Ectodermal cell (in vitro differentiated cells): ENCODE measurements at regions not wholly inside any gene's neighbourhood (a gene's known extent, or its start where the extent isn't known, plus 50 kb on each side); places are given as distances from the start of the nearest gene placed in this dataset.

ENCODE experiments used
- H3K27ac ChIP-seq: 2 replicates; pipeline ENCODE4 v1.7.0; 2013; ENCODE audit warnings: mild to moderate bottlenecking, low read depth, low read length; ENCODE audit not compliant: insufficient read depth, poor library complexity, severe bottlenecking
- H3K27me3 ChIP-seq: 2 replicates; pipeline ENCODE4 v1.7.0; 2013; ENCODE audit warnings: mild to moderate bottlenecking, low read length; ENCODE audit not compliant: insufficient read depth, control insufficient read depth, poor library complexity, severe bottlenecking
- H3K36me3 ChIP-seq: one replicate; pipeline ENCODE4 v1.7.0; 2013; ENCODE audit warnings: low read length; ENCODE audit not compliant: control insufficient read depth, insufficient read depth
- H3K4me1 ChIP-seq: one replicate; pipeline ENCODE4 v1.7.0; 2013; ENCODE audit warnings: low read length; ENCODE audit not compliant: control insufficient read depth, insufficient read depth
- H3K4me3 ChIP-seq: 2 replicates; pipeline ENCODE4 v1.7.0; 2013; ENCODE audit warnings: low read depth, low read length, control low read depth; ENCODE audit not compliant: insufficient read depth
- H3K9me3 ChIP-seq: 2 replicates; pipeline ENCODE4 v1.7.0; 2013; ENCODE audit warnings: mild to moderate bottlenecking, low read length, moderate library complexity; ENCODE audit not compliant: control insufficient read depth
- WGBS, 2 experiments: methylation state at CpG; one replicate each; pipeline ENCODE4 v1.1.7; 2013; ENCODE audit warnings: missing lambda C conversion rate in 2 of 2; 5-methylcytosine and 5-hydroxymethylcytosine counted together

GRCh38 chr3:137224464-137224863, 266.7 kb downstream of the IL20RB start:
- Histone ChIP-seq H3K4me3 (no peak overlapping the region), H3K9me3 (no peaks in the 10 kb centered on the region), H3K27me3 (no peaks in the 10 kb centered on the region), H3K27ac (no peak overlapping the region), H3K36me3 (no peaks in the 10 kb centered on the region), H3K4me1 (no peaks in the 10 kb centered on the region)
- 92 to 93% methylated on average over 3 of the region's 3 CpGs for WGBS, 2 experiments

DNA sequence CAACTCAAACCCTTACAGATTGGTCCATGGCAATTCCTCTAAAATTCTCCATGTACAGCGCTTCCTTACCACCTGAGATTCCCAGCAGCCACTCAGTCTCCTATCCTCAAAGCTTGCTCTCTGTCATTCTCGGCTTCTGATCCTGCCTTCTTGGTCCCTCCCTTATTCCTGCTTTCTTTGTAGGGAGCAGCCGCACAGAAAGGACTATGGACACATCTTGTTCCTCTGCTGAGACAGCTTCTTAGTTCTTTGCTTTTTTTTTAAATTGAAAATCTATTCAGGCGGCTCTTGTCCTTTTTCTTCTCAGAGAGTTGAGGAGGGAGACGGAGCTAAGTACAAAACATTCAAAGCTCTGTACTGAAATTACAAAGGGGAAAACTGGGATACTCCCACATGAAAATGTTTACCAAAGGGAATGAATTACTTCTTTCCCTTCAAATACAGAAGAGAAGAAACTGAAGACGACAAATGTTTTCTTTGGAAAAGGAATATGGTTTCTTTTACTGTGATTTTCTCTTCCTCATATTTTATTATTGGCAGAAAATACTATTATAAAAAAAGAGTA, 285.1 kb downstream of the IL20RB start:
- Histone ChIP-seq H3K36me3 (no peaks in the 10 kb centered on the region), H3K4me1 (no peaks in the 10 kb centered on the region), H3K27ac (no peak overlapping the region), H3K4me3 (no peak overlapping the region), H3K9me3 (no peaks in the 10 kb centered on the region), H3K27me3 (no peaks in the 10 kb centered on the region)
- WGBS, 2 experiments = 85 to 91% methylated on average over 4 to 5 of the region's 6 CpGs

GRCh38 chr3:137246491-137246890, 288.7 kb downstream of the IL20RB start:
- Histone ChIP-seq H3K27me3 (no peaks in the 10 kb centered on the region), H3K4me1 (no peaks in the 10 kb centered on the region), H3K36me3 (no peaks in the 10 kb centered on the region), H3K27ac (no peak overlapping the region), H3K9me3 (no peaks in the 10 kb centered on the region), H3K4me3 (no peak overlapping the region)
- 76 to 90% methylated on average over 1 to 2 of the region's 2 CpGs for WGBS, 2 experiments

GRCh38 chr3:137249311-137249940, 291.6 kb downstream of the IL20RB start:
- no peak overlapping the region for H3K4me3 ChIP-seq
- H3K27ac ChIP-seq = no peak overlapping the region
- no peaks in the 10 kb centered on the region for H3K9me3 ChIP-seq
- no peaks in the 10 kb centered on the region for H3K4me1 ChIP-seq
- H3K27me3 ChIP-seq = no peaks in the 10 kb centered on the region
- H3K36me3 ChIP-seq = no peaks in the 10 kb centered on the region

- Histone ChIP-seq H3K4me1 (peaks cover 5% of the 10 kb centered on the region), H3K4me3 (no peak overlapping the region), H3K27ac (no peak overlapping the region), H3K9me3 (no peaks in the 10 kb centered on the region), H3K27me3 (no peaks in the 10 kb centered on the region), H3K36me3 (no peaks in the 10 kb centered on the region)
- 84 to 89% methylated on average over 3 of the region's 3 CpGs for WGBS, 2 experiments
These were observed 301.3 kb downstream of the IL20RB start for GRCh38 chr3:137259089-137259488.

- no peaks in the 10 kb centered on the region for H3K9me3 ChIP-seq
- H3K4me1 ChIP-seq = peaks cover 9% of the 10 kb centered on the region
- no peaks in the 10 kb centered on the region for H3K36me3 ChIP-seq
- 53 to 59% methylated on average over 4 to 5 of the region's 5 CpGs for WGBS, 2 experiments
- no peak overlapping the region for H3K27ac ChIP-seq
- no peaks in the 10 kb centered on the region for H3K27me3 ChIP-seq
- H3K4me3 ChIP-seq = no peak overlapping the region
These were observed 301.9 kb downstream of the IL20RB start for GRCh38 chr3:137259701-137260100.

DNA sequence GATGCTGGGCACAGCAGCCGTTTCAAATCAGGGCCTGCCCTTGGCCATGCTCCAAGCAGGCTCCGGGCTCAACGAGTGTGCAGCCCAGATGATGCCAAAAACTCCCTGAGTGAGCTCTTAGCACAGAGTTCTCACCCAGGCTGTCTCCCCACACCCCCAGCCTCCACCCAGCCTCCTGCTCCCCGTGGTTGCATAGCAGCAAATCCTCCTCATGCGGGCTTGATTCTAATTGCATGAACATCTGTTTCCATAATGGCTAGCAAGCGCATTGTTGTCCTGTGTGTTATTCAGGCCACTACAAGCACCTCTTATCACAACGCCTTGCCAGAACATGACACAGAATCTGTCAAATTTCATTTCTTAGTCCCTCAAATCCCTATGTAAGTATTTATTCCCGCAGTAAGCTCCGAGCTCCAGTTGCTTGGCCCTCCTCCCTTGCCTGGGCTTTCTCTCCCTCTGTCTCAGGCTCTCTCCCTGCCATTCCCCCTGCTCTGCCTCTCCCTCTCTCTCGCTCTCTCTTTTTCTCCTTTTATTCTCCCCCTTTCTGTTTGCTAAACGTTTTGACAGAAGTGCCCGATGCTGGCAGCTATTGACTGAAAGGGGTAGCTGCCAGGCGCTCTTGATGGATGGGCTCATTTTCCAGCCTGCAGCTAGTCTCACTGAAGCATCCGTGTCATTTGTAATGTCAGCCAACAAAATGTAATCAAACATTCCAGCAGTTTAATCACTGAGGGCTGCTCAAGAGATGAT, 306.5 kb downstream of the IL20RB start:
- 67 to 73% methylated on average over 13 to 14 of the region's 14 CpGs for WGBS, 2 experiments
- H3K27ac ChIP-seq = peak overlapping the region; percentile 66
- H3K9me3 ChIP-seq = no peaks in the 10 kb centered on the region
- no peaks in the 10 kb centered on the region for H3K27me3 ChIP-seq
- no peaks in the 10 kb centered on the region for H3K36me3 ChIP-seq
- H3K4me3 ChIP-seq = no peak overlapping the region
- peaks cover 14% of the 10 kb centered on the region for H3K4me1 ChIP-seq

DNA sequence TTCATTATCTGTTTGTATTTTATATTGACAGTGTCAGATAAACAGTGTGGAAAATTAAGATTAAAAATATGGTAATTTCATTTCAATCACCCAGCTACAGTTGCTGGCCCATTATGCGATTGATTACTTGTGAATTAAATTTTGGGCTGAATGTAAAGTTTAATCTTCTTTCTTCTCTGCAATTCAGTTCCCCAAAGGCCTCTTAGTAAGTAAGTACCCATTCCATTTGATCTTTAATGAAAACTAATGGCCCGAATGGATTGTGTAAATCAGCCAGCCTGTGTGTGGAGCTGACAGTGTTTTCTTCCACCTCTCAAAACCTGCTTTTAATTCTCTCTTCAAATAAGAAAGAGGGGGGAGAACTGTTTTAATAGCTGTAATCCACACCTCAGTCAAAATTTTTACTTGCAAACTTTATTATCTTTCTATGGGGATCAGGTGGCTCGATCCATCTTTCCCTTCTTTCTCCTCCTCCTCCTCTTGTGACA, 307.1 kb downstream of the IL20RB start:
- no peak overlapping the region for H3K27ac ChIP-seq
- no peak overlapping the region for H3K4me3 ChIP-seq
- H3K36me3 ChIP-seq = no peaks in the 10 kb centered on the region
- no peaks in the 10 kb centered on the region for H3K9me3 ChIP-seq
- 90 to 95% methylated on average over 3 of the region's 3 CpGs for WGBS, 2 experiments
- H3K27me3 ChIP-seq = no peaks in the 10 kb centered on the region
- peaks cover 19% of the 10 kb centered on the region for H3K4me1 ChIP-seq

DNA sequence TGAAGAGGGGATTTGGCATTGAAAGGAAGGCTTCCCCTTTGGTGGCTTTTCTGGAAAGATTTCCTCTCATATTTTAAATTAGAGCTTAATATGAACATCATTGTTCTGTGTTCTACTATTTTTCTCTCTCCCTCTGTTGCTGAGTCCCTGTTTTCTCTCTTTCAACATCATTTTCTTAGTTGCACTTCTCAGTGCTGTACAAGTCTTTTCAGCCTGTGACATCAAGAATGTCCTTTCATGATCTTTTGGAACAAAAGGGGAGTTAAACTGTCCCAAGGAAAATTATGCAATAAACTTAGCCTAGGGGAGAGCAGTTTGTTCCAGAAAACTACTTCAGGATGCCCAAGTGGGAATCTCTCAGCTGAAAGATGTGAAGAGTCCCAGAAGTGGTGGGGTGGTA, 325.1 kb downstream of the IL20RB start:
- H3K9me3 ChIP-seq = no peaks in the 10 kb centered on the region
- H3K4me1 ChIP-seq = peaks cover 5% of the 10 kb centered on the region
- no peaks in the 10 kb centered on the region for H3K36me3 ChIP-seq
- H3K27me3 ChIP-seq = no peaks in the 10 kb centered on the region
- no peak overlapping the region for H3K27ac ChIP-seq
- H3K4me3 ChIP-seq = no peak overlapping the region

DNA sequence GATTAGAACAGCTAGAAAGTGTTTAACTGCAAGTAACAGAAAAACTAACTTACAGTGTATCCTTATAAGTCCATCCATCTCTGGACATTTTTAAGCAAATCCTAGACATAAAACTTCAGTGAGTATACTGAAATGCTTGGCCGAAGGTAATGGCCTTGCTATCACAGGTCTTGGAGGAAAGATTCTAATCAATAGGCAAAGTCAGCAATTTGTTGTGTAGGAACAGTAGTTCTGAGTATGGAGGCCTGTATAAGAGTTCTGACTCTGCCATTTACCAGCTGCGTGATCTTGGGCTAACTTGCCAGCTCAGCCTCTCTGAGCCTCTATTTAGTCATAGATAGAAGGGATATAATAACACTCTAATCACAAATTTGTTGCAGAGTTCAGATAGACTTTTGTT, 328.1 kb downstream of the IL20RB start:
- no peak overlapping the region for H3K27ac ChIP-seq
- H3K4me1 ChIP-seq = no peaks in the 10 kb centered on the region
- 95 to 96% methylated on average over 1 to 2 of the region's 2 CpGs for WGBS, 2 experiments
- no peaks in the 10 kb centered on the region for H3K9me3 ChIP-seq
- H3K27me3 ChIP-seq = no peaks in the 10 kb centered on the region
- no peak overlapping the region for H3K4me3 ChIP-seq
- no peaks in the 10 kb centered on the region for H3K36me3 ChIP-seq
